MM.1S (cell line): ENCODE measurements at regions not wholly inside any gene's neighbourhood (a gene's known extent, or its start where the extent isn't known, plus 50 kb on each side); places are given as distances from the start of the nearest gene placed in this dataset.

Source experiments
- DNase-seq: peaks from one replicate; pipeline ENCODE4 v3.0.0-alpha.2; 2015
- H2AFZ ChIP-seq: fragments of 300-600 bp; sonication (generic); 2 replicates; pipeline ENCODE4 v1.6.0; 2016; ENCODE audit warnings: antibody characterized with exemption, low read length
- H3F3A ChIP-seq: fragments of 300-600 bp; sonication (generic); 2 replicates; pipeline ENCODE4 v1.6.1; 2016; ENCODE audit warnings: mild to moderate bottlenecking, antibody characterized with exemption, low read length, moderate library complexity, mixed read lengths; ENCODE audit not compliant: insufficient read depth
- H3K27ac ChIP-seq: fragments of 300-600 bp; sonication (generic); 2 replicates; pipeline ENCODE4 v1.5.1; 2016; ENCODE audit warnings: mild to moderate bottlenecking, low read length
- H3K27me3 ChIP-seq: fragments of 300-600 bp; sonication (generic); replicated peaks from 2 replicates; pipeline ENCODE4 v1.6.0; 2016; ENCODE audit warnings: low read length; ENCODE audit not compliant: insufficient read depth
- H3K36me3 ChIP-seq: fragments of 300-600 bp; sonication (generic); replicated peaks from 2 replicates; pipeline ENCODE4 v1.6.1; 2016; ENCODE audit warnings: mild to moderate bottlenecking, low read length, mixed read lengths; ENCODE audit not compliant: insufficient read depth
- H3K4me1 ChIP-seq: fragments of 300-600 bp; sonication (generic); 2 replicates; pipeline ENCODE4 v1.6.1; 2016; ENCODE audit warnings: low read length, mixed read lengths
- H3K4me2 ChIP-seq: fragments of 300-600 bp; sonication (generic); 2 replicates; pipeline ENCODE4 v1.6.0; 2016; ENCODE audit warnings: low read depth, low read length
- H3K4me3 ChIP-seq: fragments of 300-600 bp; sonication (generic); 2 replicates; pipeline ENCODE4 v1.5.1; 2016; ENCODE audit warnings: low read length, mixed read lengths
- H3K79me2 ChIP-seq: fragments of 300-600 bp; sonication (generic); 2 replicates; pipeline ENCODE4 v1.6.1; 2016; ENCODE audit warnings: mixed run types, low read length, mixed read lengths
- H3K9ac ChIP-seq: fragments of 300-600 bp; sonication (generic); 2 replicates; pipeline ENCODE4 v1.6.1; 2016; ENCODE audit warnings: low read length, mixed read lengths
- H3K9me2 ChIP-seq: fragments of 300-600 bp; sonication (generic); replicated peaks from 2 replicates; pipeline ENCODE4 v1.6.1; 2016; ENCODE audit warnings: mild to moderate bottlenecking, low read length, mixed read lengths; ENCODE audit not compliant: insufficient read depth
- H3K9me3 ChIP-seq: fragments of 300-600 bp; sonication (generic); replicated peaks from 2 replicates; pipeline ENCODE4 v1.6.1; 2016; ENCODE audit warnings: mild to moderate bottlenecking, low read length, mixed read lengths; ENCODE audit not compliant: insufficient read depth
- H4K20me1 ChIP-seq: fragments of 300-600 bp; sonication (generic); 2 replicates; pipeline ENCODE4 v1.6.1; 2016; ENCODE audit warnings: mild to moderate bottlenecking, low read length, moderate library complexity, mixed read lengths; ENCODE audit not compliant: insufficient read depth
- EZH2 ChIP-seq: fragments of 300-600 bp; sonication (generic); optimal IDR thresholded peaks from 2 replicates; pipeline ENCODE3; 2017; ENCODE audit warnings: low read depth, mild to moderate bottlenecking, antibody characterized with exemption, low read length, mixed read lengths
- EZH2phosphoT487 ChIP-seq: fragments of 300-600 bp; sonication (generic); IDR thresholded peaks from 2 replicates; pipeline ENCODE4 v1.6.1; 2018; ENCODE audit warnings: antibody characterized with exemption, low read length
- TF ChIP-seq, protein P1 (sequence below): fragments of 300-600 bp; sonication (generic); IDR thresholded peaks from 2 replicates; pipeline ENCODE4 v1.5.1; 2016; ENCODE audit warnings: antibody characterized with exemption, low read length, mixed read lengths

DNA sequence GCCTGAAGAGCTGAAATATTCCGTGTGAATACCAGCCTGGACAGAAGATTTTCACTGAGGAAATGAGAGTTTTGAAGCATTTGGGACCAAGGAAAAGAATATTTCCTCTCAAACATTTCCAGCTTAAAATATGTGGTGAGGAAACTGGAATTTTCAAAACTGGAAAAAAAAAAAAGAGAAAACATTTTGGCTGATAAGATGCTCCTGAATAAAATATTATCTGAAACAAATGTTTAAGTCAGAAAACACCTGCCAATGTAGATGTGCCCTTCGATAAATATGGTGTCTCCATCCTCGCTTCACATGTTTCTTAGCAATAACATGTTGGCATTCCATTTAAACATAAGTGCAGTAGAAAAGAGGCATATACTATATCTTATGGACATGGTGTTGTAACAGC, 567.0 kb downstream of the PRKD1 start:
- Histone ChIP-seq H3K9me3 (no peaks in the 10 kb centered on the region), H3K4me2 (no peak overlapping the region), H3K9ac (no peak overlapping the region), H2AFZ (no peak overlapping the region), H3F3A (no peaks in the 10 kb centered on the region), H4K20me1 (no peaks in the 10 kb centered on the region), H3K9me2 (no peaks in the 10 kb centered on the region), H3K79me2 (no peaks in the 10 kb centered on the region), H3K4me3 (no peak overlapping the region), H3K36me3 (no peaks in the 10 kb centered on the region), H3K27me3 (no peaks in the 10 kb centered on the region), H3K4me1 (no peaks in the 10 kb centered on the region), H3K27ac (no peak overlapping the region)
- no peak for DNase-seq
- TF ChIP-seq, protein P1, sequence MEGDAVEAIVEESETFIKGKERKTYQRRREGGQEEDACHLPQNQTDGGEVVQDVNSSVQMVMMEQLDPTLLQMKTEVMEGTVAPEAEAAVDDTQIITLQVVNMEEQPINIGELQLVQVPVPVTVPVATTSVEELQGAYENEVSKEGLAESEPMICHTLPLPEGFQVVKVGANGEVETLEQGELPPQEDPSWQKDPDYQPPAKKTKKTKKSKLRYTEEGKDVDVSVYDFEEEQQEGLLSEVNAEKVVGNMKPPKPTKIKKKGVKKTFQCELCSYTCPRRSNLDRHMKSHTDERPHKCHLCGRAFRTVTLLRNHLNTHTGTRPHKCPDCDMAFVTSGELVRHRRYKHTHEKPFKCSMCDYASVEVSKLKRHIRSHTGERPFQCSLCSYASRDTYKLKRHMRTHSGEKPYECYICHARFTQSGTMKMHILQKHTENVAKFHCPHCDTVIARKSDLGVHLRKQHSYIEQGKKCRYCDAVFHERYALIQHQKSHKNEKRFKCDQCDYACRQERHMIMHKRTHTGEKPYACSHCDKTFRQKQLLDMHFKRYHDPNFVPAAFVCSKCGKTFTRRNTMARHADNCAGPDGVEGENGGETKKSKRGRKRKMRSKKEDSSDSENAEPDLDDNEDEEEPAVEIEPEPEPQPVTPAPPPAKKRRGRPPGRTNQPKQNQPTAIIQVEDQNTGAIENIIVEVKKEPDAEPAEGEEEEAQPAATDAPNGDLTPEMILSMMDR = no peak
- no peak for TF ChIP-seq EZH2
- no peak for TF ChIP-seq EZH2phosphoT487

DNA sequence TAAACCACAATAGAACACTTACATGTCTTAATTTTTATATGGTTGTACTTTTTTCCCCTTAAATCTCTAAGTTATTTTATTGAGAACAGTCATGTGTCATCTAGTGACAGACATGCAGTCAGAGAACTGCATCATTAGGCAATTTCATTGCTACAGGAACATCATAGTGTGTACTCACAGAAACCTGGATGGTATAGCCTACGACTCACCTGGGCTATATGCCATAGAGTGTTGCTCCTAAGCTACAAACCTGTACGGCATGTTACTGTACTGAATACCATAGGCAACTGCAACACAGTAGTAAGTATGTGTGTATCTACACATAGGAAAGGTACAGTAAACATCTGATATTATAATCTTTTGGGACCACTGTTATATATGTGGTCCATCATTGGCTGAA, 557.6 kb downstream of the PRKD1 start:
- Histone ChIP-seq H4K20me1 (no peaks in the 10 kb centered on the region), H3K27me3 (no peaks in the 10 kb centered on the region), H3F3A (no peaks in the 10 kb centered on the region), H3K4me1 (no peaks in the 10 kb centered on the region), H3K36me3 (no peaks in the 10 kb centered on the region), H3K27ac (no peak overlapping the region), H3K79me2 (no peaks in the 10 kb centered on the region), H3K9ac (no peak overlapping the region), H2AFZ (no peak overlapping the region), H3K9me2 (no peaks in the 10 kb centered on the region), H3K4me3 (no peak overlapping the region), H3K9me3 (no peaks in the 10 kb centered on the region), H3K4me2 (no peak overlapping the region)
- no peak for DNase-seq
- TF ChIP-seq EZH2phosphoT487 (no peak), EZH2 (no peak)
- TF ChIP-seq, protein P1 = no peak

DNA sequence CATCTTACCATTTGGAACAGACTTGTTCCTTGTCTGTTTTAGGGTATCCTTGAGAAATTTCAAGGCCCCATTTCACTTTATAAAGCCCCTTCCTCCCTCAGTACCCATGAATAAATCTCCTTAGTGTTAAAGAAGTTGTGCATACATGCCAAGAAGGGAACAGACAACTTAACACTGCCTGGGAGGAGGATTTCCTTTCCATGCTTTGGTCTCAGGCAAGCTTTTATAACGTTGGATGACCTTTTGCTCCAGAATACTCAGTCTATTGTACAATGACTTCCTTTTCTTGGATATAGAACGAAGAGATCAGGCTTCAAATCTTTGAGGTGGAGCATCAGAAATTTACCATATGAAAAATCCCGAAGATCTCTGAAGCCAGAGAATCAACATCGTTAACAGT, 551.4 kb downstream of the PRKD1 start:
- Histone ChIP-seq H3K79me2 (no peaks in the 10 kb centered on the region), H3K9me3 (no peaks in the 10 kb centered on the region), H3K4me3 (no peak overlapping the region), H3K27me3 (no peaks in the 10 kb centered on the region), H3K36me3 (no peaks in the 10 kb centered on the region), H3K9ac (no peak overlapping the region), H4K20me1 (no peaks in the 10 kb centered on the region), H3K4me2 (no peak overlapping the region), H3K4me1 (no peaks in the 10 kb centered on the region), H3K27ac (no peak overlapping the region), H2AFZ (no peak overlapping the region), H3K9me2 (no peaks in the 10 kb centered on the region), H3F3A (no peaks in the 10 kb centered on the region)
- no peak for TF ChIP-seq EZH2phosphoT487
- no peak for TF ChIP-seq EZH2
- TF ChIP-seq, protein P1 = no peak
- DNase-seq = no peak
